ENCODE measurements at regions not wholly inside any gene's neighbourhood (a gene's known extent, or its start where the extent isn't known, plus 50 kb on each side); places are given as distances from the start of the nearest gene placed in this dataset.

- no peaks in the 10 kb centered on the region for H3K9me3 ChIP-seq
- no peaks in the 10 kb centered on the region for H3K36me3 ChIP-seq (ENCODE audit: control insufficient read depth, insufficient read depth, low read length)
- H3K27me3 ChIP-seq (replicated peaks; ENCODE audit: control insufficient read depth, insufficient read depth, low read length): no peaks in the 10 kb centered on the region
- no peak overlapping the region for H3K4me3 Mint-ChIP-seq (ENCODE audit: unreplicated experiment)
- H3K9me3 Mint-ChIP-seq (ENCODE audit: unreplicated experiment): no peaks in the 10 kb centered on the region
- no peak overlapping the region for H3K4me3 ChIP-seq (ENCODE audit: low read depth, low read length)
- H3K27ac Mint-ChIP-seq (ENCODE audit: unreplicated experiment): no peak overlapping the region
- CTCF ChIA-PET: no interaction called here
- no peaks in the 10 kb centered on the region for H3K27me3 Mint-ChIP-seq (ENCODE audit: insufficient read depth, unreplicated experiment)
- intact Hi-C loops (cut with micrococcal nuclease; ENCODE audit: unreplicated experiment): no loop called here
- no peaks in the 10 kb centered on the region for H3K36me3 Mint-ChIP-seq (ENCODE audit: insufficient read depth, unreplicated experiment)
- BruUV-seq (replicated peaks): no TSS peak
- H3K4me1 ChIP-seq: no peaks in the 10 kb centered on the region
- H3K4me1 Mint-ChIP-seq (ENCODE audit: low read depth, unreplicated experiment): no peaks in the 10 kb centered on the region
- TF ChIP-seq CTCF (IDR thresholded peaks at IDR 0.05; ENCODE audit: insufficient read depth in 1 of 2, low read depth in 1 of 2, low read length in 1 of 2, severe bottlenecking in 1 of 2, unreplicated experiment in 1 of 2): no peak
- POLR2A ChIA-PET: no interaction called here
- DNase-seq: no peak
Measured at GRCh38 chr4:160370046-160370445, 1267.2 kb downstream of the RAPGEF2 start.

GRCh38 chr4:160371446-160371845, 1268.6 kb downstream of the RAPGEF2 start:
- H3K36me3 Mint-ChIP-seq (ENCODE audit: insufficient read depth, unreplicated experiment): no peaks in the 10 kb centered on the region
- BruUV-seq (replicated peaks): no TSS peak
- Histone ChIP-seq H3K4me3 (ENCODE audit: low read depth, low read length) (no peak overlapping the region), H3K9me3 (no peaks in the 10 kb centered on the region), H3K27me3 (replicated peaks; ENCODE audit: control insufficient read depth, insufficient read depth, low read length) (no peaks in the 10 kb centered on the region), H3K36me3 (ENCODE audit: control insufficient read depth, insufficient read depth, low read length) (no peaks in the 10 kb centered on the region), H3K4me1 (no peaks in the 10 kb centered on the region)
- ChIA-PET CTCF (no interaction called here), POLR2A (no interaction called here)
- H3K4me1 Mint-ChIP-seq (ENCODE audit: low read depth, unreplicated experiment): no peaks in the 10 kb centered on the region
- H3K9me3 Mint-ChIP-seq (ENCODE audit: unreplicated experiment): no peaks in the 10 kb centered on the region
- DNase-seq: no peak
- intact Hi-C loops (cut with micrococcal nuclease; ENCODE audit: unreplicated experiment): no loop called here
- no peak overlapping the region for H3K27ac Mint-ChIP-seq (ENCODE audit: unreplicated experiment)
- H3K27me3 Mint-ChIP-seq (ENCODE audit: insufficient read depth, unreplicated experiment): no peaks in the 10 kb centered on the region
- H3K4me3 Mint-ChIP-seq (ENCODE audit: unreplicated experiment): no peak overlapping the region
- no peak for TF ChIP-seq CTCF (IDR thresholded peaks at IDR 0.05; ENCODE audit: insufficient read depth in 1 of 2, low read depth in 1 of 2, low read length in 1 of 2, severe bottlenecking in 1 of 2, unreplicated experiment in 1 of 2)

DNA sequence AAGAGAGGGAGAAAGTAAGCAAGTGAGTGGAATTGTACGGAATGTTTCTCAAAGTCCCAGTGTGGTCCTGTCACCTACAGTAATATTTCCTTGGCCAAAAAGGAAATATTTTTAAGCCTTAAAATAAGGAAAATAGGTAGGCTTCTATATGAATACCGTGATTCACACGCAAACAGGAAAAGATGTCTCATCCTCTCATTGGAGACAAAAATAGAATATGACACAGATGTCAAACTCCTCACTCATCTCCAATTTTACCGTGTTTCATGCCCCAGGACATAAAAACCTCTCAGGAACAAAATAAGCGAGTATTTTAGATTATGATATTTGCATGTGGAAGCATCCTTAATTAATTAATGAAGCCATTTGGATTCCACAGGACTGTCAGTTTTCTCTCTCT, 1269.5 kb downstream of the RAPGEF2 start:
- Mint-ChIP-seq H3K4me3 (ENCODE audit: unreplicated experiment) (no peak overlapping the region), H3K4me1 (ENCODE audit: low read depth, unreplicated experiment) (no peaks in the 10 kb centered on the region), H3K9me3 (ENCODE audit: unreplicated experiment) (no peaks in the 10 kb centered on the region), H3K27me3 (ENCODE audit: insufficient read depth, unreplicated experiment) (no peaks in the 10 kb centered on the region), H3K27ac (ENCODE audit: unreplicated experiment) (no peak overlapping the region), H3K36me3 (ENCODE audit: insufficient read depth, unreplicated experiment) (no peaks in the 10 kb centered on the region)
- ChIA-PET POLR2A (no interaction called here), CTCF (no interaction called here)
- intact Hi-C loops (cut with micrococcal nuclease; ENCODE audit: unreplicated experiment): no loop called here
- no TSS peak for BruUV-seq (replicated peaks)
- no peaks in the 10 kb centered on the region for H3K9me3 ChIP-seq
- H3K4me1 ChIP-seq: no peaks in the 10 kb centered on the region
- H3K27me3 ChIP-seq (replicated peaks; ENCODE audit: control insufficient read depth, insufficient read depth, low read length): no peaks in the 10 kb centered on the region
- H3K36me3 ChIP-seq (ENCODE audit: control insufficient read depth, insufficient read depth, low read length): no peaks in the 10 kb centered on the region
- no peak for DNase-seq
- TF ChIP-seq CTCF (IDR thresholded peaks at IDR 0.05; ENCODE audit: insufficient read depth in 1 of 2, low read depth in 1 of 2, low read length in 1 of 2, severe bottlenecking in 1 of 2, unreplicated experiment in 1 of 2): no peak
- no peak overlapping the region for H3K4me3 ChIP-seq (ENCODE audit: low read depth, low read length)

Data from Caco-2 (cell line).